HG03060 (cell line): ENCODE measurements at regions not wholly inside any gene's neighbourhood (a gene's known extent, or its start where the extent isn't known, plus 50 kb on each side); places are given as distances from the start of the nearest gene placed in this dataset.

ENCODE experiments used
- ATAC-seq: cut with Tn5 transposase; IDR thresholded peaks from one replicate; pipeline ENCODE4 v1.9.1; 2021; ENCODE audit warnings: low read depth, moderate number of reproducible peaks; ENCODE audit not compliant: unreplicated experiment

DNA sequence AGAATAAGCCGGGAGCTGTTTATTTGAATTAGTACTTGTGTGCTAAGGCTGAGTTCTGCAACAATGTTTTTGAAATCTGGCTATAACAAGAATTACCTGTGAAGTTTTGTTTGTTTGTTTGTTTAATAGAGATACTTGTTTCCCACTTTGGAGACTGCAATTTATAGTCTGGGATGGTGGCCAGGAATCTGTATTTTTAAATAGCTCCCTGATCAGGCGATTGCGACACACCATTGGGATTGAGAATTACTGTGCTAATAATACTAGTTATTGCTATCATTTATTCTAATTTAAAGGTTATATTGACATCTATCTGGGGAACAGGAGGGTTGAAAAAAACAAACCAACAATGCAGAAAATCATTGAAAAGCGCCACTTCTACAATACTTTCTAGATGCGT, 951.6 kb upstream of the TENM3 start:
- ATAC-seq, result no peak

DNA sequence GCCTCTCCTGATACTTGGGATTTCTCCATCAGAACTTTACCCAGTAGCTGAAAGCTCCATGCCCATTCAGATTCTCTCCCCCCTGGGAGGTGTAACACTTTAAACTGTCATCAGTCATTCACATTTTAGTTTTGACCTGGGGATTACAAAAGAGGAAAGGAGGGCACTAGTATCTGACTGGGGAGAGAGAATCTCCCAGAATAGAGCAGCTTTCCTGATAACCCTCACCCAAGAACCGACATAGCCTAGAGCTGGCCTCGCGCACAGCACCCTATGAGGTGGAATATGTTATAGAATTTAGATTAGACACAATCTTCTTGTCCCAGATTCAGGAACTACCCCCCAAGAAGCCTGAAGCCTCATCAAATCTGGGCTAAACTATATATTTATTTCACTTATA, 950.2 kb upstream of the TENM3 start:
- ATAC-seq, result no peak

DNA sequence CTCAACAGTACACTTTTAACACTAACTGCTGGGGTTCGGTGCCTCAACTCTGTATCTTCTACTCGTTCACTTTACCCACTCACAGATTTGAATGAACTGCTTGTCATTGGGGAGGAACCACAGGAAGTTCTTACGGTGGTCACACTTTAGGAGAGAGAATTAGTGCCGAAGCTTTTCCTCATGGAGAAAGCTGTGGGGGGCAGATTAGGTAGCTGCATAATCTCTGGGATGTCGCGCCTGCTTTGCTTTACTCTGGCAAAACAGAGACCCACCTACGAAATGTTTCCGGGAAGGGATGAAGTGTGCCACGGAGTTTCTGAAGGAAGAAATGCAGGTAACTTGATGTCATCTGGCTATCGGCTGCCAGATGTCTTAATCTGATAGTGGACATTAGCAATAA, 949.7 kb upstream of the TENM3 start:
- no peak for ATAC-seq

DNA sequence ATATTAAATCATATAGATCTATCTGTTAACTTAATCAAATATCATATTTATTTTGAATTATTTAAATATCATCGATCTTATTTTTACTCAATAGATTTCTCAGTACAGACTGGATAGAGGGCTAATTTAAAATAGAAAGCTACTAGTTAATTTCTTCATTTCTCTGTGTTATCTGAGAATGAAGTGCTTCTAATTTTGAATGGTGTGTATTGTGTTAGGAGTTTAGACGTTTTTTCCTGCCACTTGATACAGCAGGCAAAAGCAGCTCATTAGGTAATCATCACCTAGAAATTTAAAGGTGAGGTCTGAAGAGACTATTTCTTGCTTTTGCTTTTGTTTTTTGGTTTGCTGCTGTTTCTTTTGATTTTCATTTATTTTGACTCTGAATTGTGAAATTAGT, 948.8 kb upstream of the TENM3 start:
- ATAC-seq, result no peak

DNA sequence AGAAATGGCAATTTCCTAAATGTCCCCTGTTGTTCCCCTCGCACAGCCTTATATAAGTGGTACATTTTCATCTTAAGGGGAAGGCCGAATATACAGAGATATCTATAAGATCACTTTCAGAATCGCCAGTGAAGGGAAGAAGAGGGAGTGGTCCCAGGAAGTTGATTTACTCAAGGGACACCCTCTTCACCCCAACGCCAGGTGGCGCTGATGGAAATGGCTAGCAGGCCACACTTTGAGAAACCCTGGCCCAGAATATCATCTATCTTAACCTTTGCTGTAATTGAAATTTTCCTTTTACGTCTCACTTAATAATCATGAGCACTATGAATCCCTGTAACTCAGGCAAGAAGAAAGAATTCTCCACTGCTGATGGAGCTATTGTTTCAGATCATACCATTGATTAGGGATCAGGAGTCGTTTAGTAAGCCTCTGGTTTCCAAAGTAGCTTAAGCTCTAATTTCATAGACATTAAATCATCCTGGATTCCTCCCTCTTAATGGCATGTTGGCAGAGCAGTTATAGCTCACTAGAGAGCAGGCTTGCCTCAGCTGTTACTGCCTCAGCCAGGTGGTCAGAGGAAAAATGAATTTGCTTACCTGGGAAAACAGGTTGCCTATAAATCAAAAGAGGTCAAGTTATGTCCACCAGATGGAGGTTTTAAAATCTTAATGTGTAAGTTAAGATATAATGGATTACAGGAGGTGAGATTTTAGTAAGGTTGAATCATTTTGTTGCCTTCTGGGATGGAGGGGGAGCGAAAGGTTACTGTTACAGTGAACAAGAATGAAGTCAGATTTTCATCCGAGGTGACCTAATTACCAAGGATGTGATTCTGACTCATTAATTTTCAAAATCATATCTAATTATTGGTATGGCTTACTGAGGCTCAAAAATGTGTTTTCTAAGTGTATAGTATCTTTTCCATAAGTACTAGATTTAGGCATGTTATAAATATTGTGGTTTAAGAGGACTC, 941.2 kb upstream of the TENM3 start:
- no peak for ATAC-seq

DNA sequence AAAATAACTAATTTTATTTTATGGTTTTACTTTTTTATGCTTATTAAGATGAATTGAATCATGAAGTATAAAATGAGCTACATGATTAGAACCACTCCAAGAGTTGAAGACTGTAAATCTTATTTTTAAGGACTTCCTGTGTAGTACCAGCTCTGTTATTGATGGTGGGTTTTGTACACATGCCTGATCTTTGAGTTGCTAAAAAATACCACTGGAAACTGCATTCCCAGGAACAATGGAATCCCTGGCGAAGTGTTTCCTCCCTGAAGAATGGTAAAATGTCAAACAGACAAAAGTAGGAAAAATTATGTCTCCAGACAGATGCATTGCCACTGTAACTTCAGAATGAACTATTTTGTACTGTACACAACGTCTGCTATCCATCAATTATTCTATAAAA, 935.4 kb upstream of the TENM3 start:
- no peak for ATAC-seq

DNA sequence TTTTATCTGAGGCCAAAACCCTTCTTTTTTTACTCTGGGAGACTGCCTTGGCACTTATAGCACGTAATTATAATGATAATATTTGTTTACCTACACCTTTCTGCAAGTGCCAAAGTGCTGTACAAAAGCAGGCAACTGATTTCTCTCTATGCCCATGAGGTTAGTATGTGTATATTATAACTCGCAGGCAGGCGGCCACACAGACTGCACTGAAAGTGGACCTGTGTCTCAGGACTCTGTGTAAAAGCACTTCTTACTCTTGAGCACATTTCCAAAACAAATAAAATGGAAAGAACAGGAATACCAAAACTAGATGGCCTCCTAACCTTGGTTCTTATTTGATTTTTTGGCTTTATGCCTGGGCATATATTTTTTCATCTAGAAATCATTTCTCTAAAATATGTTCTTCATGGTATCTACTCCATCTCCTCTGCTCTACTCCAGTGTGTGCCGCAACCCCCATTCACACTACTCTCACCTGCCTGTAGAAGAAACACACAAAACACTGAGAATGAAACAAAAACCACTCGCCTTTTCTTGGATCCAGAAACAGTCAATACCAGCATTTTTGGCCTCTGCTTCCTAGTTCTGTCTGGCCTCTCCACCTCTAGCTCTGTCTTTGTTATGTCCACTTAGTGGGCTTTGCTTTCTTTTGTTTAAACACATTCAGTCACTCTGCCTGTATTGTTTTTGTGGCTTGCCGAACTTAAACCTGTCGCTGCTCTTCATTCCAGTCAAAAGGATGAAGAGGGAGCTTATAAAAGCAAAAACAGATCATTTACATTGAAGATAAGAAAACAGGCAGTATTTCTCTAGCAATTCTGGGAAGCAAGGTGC, 934.5 kb upstream of the TENM3 start:
- no peak for ATAC-seq

DNA sequence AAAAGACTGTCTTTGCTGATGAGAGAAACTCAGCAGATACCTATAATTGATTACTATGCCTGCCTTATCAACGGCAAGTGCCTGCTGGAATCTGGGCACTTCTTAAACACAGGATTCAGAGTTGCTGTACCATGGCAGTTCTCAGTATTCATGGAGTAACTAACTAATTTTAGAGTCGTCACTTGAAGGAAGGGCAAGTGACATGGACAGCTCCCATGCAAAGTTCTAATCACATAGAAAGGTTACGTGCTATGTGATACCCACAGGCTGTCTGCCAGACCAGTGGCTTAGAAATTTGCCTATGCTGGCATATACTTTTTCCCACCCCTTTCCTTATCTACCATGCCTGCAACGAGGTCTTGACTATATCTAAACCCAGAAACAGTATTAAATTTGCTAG, 931.1 kb upstream of the TENM3 start:
- no peak for ATAC-seq

DNA sequence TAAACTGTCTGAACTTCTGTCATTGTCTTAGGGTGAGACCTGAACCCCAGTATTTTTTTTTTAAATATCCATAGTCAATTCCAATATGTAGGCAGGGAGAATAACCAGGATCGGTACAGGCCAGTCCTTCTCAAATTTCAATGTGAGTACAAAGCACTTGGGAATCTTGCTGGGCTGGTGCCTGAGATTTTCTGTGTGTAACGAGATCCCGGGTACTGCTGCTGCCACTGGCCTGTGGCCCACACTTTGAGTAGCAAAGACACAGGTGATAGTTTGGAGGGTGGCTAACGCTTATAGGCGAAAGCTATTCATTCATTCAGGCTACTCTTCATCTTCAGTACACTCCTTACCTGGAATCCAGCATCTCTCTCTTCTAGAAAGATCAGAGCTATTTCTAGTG, 923.6 kb upstream of the TENM3 start:
- no peak for ATAC-seq

DNA sequence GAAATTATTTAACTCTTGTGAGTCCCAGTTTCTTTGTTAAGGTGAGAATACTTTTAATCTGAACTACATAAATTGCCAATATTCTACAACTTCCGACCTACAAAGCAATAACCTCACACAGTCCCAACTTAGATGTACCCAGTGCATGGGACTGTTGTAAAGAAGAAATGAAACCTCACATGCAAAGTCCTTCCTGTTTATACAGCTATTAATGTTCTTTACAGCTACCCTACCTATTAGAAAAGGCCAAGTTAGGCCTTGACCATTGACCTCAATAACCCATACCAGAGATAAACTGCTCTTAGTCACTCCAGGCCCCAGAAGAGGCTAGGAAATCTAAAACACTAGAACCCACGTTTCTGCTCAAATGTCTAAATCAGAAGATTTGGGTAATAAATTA, 920.1 kb upstream of the TENM3 start:
- ATAC-seq, result peak; percentile 100

DNA sequence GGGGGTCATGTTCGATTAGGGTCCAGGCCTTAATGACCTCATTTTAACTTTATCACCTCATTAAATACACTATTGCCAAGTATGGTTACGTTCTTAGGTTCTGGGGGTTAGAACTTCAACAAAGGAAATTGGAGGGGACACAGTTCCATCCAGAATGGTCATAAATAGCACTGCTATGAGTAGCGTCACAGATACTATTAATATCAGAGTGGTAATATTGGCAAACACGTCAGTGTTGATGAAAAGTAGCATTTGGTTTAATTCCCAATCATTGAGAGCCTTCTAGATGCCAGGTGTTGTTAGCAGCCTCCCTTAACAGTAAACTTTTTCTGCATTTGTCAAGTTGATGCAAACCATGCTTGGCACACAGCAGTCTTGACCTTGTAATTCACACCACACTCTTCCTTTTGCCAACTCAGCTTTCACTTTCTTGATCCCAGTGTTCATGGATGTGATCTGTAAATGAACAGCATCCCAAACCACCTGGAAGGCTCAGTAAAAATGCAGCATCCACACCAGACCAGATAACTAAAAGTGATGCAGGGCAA, 912.5 kb upstream of the TENM3 start:
- no peak for ATAC-seq

DNA sequence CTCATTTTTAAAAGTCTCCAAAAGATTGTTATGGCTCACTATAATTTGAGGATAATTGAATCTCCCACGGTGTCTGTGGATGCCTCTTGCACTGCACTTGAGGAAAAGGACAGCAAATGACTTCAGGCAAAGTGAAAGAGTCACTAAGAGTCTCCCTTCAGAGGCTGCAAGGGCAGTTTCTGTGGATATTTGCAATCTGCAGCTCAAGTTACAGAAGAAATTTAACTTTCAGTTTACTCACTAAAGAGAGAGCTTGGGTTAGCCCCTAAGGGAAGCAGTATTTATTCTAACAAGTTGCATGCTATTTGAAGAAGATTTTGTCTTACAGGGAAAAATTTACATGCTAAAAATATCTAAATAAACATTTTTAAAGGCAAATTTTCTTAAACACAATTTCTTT, 912.0 kb upstream of the TENM3 start:
- ATAC-seq, result no peak

DNA sequence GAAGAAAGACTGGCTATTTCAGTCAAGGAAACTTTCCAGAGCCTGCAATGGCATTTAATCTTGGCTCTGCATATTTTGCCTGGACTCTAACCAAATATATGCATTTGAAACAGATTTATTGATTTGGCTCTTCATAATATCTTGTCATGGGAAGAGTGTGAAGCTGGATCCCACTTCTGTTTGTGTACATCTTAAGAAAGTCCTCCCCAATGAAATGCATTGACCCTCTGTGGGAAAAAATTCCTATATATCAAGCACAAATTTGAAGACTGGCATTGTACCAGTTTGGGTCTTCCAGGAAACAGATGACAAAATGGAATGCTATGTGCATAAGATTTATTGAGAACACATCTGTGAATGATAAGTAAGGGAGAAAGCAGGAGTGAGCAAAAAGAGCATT, 897.3 kb upstream of the TENM3 start:
- ATAC-seq, result no peak

DNA sequence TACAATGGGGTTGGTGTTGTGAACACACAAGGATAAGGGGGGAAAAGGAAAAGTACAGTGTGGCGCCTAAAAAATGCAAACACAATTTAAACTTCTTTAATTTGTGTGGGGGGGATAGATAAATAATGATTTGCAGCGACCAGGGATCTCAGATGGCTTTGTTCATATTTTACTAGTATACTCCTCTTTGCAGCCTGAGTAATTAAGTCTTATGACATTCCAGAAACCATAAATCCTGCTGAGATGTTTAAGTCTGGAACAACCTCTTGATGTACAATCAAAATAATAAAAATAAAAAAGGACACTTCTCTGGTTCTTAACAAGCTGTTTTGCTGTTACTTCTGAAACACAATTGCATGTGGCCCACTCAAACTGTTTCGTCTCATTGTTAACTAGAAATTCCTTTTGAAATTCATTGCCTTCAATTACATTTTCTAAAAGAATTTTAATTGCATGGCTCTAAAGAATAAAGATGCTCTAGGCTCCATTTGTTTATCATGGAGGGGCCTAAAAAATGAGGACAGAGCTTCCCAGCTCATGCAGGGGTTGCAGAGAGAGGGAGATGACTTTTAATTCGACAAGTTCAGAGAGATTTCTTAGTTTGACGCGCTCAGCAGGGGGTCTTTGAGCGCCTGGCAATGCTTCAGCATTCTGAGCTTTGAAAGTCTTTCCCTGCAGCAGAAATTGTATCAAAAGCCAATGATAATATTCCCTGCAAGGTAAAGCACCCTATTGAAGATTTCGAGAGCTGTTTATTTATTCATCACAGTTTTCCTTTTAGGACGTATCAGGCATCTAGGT, 892.4 kb upstream of the TENM3 start:
- no peak for ATAC-seq

DNA sequence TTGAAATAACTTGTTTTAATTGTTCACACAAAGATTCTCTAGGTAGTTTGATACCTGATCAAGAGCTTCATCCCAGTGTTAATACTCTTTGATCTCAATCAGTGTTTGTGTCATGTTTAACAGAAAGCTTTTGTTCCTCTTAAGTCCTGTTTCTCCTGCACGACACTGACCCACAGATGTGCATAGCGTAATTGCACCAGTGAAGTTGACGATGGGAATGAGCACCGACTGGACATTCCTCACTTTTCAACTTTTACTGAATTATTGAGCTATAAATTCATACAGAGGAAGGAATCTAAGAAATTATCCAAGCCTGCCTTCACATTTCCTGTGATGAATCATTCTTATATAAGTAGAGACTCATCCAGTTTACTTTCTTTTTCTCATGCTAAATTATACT, 878.7 kb upstream of the TENM3 start:
- ATAC-seq, result no peak

DNA sequence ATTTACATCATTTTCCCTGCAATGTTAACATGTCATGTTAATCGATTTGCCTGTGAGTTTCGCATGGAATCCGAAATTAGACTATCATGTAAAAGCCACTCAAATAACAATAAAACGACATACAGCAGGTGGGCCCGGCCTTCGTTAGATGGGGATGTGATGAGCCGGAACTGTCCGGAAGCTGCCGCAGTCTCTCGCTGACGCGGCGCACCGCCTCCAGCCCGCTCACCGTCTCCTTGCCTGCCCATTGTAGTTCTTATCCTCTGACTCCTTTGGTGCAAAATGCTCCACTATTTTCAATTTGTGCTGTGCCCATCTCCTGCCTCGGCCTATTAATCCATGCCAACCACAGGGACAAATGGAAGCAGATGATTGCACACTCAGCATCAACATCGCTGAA, 877.5 kb upstream of the TENM3 start:
- ATAC-seq, result no peak

DNA sequence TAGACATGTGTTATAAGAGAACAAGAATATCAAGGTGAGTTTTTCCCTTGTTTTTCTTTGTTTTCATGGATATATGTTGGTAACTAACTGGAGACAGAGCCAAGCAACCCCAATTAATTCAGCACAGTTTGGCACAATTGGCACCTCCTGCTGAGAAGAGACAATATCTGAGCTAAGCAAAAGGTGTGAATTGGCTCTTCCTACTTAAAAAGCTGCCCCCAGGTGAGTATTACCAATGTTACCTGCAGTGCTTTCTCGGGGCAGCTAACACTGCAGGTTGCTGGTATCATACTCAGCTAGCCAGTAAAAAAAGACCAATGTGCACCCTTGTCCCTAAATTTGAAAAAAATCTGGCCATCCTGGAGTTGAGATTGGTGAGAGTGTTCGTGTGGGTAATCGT, 871.2 kb upstream of the TENM3 start:
- no peak for ATAC-seq

DNA sequence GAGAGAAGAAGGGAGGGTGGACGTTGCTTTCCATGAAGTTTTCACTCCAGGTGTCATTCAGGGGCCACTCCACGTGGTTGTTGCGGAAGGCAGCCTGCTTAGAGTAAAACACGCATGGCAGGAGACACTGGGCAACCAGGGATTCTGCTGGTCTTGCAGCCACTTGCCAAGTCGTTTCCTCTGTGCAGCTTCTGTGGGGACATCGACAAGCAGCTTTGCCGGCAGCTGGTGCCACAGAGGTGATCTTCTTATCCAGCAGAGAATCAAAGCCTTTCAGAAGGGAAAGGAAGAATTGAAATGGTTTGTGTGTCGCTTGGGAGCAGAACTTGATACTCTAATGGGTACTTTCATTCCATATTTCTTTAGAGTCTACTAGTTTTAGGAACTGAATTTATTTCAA, 867.1 kb upstream of the TENM3 start:
- no peak for ATAC-seq

DNA sequence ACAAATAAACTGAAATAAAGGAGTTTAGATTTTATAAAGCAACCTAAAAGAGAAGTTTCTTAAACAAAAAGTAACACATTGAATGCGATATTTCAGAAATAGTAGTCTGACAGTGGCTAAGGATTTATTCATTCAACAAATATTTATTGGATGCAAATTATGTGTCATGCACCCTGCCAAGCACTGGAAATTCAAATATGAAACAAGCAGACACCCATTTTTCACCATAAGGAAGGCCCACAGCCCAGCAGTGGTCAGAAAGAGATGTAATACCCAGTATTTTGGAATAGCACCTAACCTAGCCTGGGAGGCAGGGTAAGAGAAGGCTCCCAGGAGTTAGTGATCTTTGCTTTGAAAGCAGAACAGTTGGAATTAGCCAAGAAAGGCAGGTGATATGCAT, 855.1 kb upstream of the TENM3 start:
- ATAC-seq, result no peak

DNA sequence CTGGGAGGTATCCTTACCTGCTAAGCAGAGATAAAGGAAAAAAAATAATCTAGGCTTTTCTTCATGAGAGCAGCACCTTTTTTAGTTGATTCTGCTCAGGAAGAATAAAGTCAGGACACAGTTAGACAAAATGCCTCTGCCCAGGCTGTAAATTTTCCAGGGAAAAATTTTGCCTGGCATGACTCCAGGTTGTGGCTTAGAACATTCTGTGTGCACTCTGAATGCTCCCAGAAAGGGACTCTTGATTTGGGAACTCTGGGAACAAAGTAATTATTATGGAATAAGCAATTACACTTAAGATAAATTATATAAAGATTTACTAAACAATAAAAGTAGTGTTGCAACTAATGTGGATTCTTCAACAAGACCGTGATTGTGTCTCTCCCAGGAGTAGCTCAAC, 826.2 kb upstream of the TENM3 start:
- no peak for ATAC-seq

DNA sequence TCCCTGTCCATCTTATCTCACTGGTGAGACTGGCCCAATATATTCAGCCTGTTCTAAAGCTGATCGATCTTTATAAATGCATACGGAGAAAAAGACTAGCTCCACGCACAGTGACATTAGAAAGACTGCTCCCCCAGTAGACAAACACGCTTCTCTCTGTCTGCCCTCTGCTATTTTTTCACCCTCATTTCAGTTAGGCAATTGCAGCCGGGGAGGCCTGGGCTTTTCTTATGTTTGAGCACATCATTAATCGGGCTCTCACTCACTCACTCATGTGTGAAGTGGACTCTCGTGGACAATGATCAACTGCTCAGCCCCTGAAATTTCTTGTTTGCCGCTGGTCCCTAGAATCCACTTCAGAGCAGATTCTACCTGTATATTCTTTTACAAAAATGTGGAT, 824.7 kb upstream of the TENM3 start:
- ATAC-seq, result no peak
